ENCODE measurements at regions not wholly inside any gene's neighbourhood (a gene's known extent, or its start where the extent isn't known, plus 50 kb on each side); places are given as distances from the start of the nearest gene placed in this dataset.

- DNase-seq (ENCODE audit: low read depth), result peak; percentile 60
- TF ChIP-seq, protein P1, sequence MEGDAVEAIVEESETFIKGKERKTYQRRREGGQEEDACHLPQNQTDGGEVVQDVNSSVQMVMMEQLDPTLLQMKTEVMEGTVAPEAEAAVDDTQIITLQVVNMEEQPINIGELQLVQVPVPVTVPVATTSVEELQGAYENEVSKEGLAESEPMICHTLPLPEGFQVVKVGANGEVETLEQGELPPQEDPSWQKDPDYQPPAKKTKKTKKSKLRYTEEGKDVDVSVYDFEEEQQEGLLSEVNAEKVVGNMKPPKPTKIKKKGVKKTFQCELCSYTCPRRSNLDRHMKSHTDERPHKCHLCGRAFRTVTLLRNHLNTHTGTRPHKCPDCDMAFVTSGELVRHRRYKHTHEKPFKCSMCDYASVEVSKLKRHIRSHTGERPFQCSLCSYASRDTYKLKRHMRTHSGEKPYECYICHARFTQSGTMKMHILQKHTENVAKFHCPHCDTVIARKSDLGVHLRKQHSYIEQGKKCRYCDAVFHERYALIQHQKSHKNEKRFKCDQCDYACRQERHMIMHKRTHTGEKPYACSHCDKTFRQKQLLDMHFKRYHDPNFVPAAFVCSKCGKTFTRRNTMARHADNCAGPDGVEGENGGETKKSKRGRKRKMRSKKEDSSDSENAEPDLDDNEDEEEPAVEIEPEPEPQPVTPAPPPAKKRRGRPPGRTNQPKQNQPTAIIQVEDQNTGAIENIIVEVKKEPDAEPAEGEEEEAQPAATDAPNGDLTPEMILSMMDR (IDR thresholded peaks at IDR 0.05; ENCODE audit: insufficient read depth, low read length), result no peak
- H3K4me3 ChIP-seq (ENCODE audit: low read depth, low read length), result no peak overlapping the region
Measured at GRCh38 chr18:49697757-49698524, 115.4 kb downstream of the ACAA2 start.

- no peak overlapping the region for H3K4me3 ChIP-seq (ENCODE audit: low read depth, low read length)
- DNase-seq (ENCODE audit: low read depth), result no peak
Measured at GRCh38 chr18:49697049-49697448, 116.3 kb downstream of the ACAA2 start.

GRCh38 chr18:49694402-49694801 lies 118.9 kb downstream of the ACAA2 start:
- TF ChIP-seq, protein P1 (IDR thresholded peaks at IDR 0.05; ENCODE audit: insufficient read depth, low read length), result no peak
- H3K4me3 ChIP-seq (ENCODE audit: low read depth, low read length), result no peak overlapping the region
- DNase-seq (ENCODE audit: low read depth), result no peak

More at GRCh38 chr18:49697049-49697448, 116.3 kb downstream of the ACAA2 start:
- TF ChIP-seq, protein P1 (IDR thresholded peaks at IDR 0.05; ENCODE audit: insufficient read depth, low read length), result no peak

- TF ChIP-seq, protein P1 (IDR thresholded peaks at IDR 0.05; ENCODE audit: insufficient read depth, low read length), result no peak
- no peak for DNase-seq (ENCODE audit: low read depth)
- H3K4me3 ChIP-seq (ENCODE audit: low read depth, low read length), result no peak overlapping the region
Measured at GRCh38 chr18:49693717-49694005, 119.7 kb downstream of the ACAA2 start.

- H3K4me3 ChIP-seq (ENCODE audit: low read depth, low read length), result no peak overlapping the region
- no peak for DNase-seq (ENCODE audit: low read depth)
- TF ChIP-seq, protein P1 (IDR thresholded peaks at IDR 0.05; ENCODE audit: insufficient read depth, low read length), result no peak
Measured at GRCh38 chr18:49692906-49693716, 120.2 kb downstream of the ACAA2 start.

- DNase-seq (ENCODE audit: low read depth), result peak; percentile 92
- H3K4me3 ChIP-seq (ENCODE audit: low read depth, low read length), result no peak overlapping the region
- TF ChIP-seq, protein P1 (IDR thresholded peaks at IDR 0.05; ENCODE audit: insufficient read depth, low read length), result no peak
Measured at GRCh38 chr18:49691177-49691608, 122.1 kb downstream of the ACAA2 start.

Data from fibroblast of the aortic adventitia (primary cell).